ENCODE measurements at regions not wholly inside any gene's neighbourhood (a gene's known extent, or its start where the extent isn't known, plus 50 kb on each side); places are given as distances from the start of the nearest gene placed in this dataset.

- no peak for DNase-seq (ENCODE audit: extremely low read depth, low read depth)
- TF ChIP-seq, protein P1, sequence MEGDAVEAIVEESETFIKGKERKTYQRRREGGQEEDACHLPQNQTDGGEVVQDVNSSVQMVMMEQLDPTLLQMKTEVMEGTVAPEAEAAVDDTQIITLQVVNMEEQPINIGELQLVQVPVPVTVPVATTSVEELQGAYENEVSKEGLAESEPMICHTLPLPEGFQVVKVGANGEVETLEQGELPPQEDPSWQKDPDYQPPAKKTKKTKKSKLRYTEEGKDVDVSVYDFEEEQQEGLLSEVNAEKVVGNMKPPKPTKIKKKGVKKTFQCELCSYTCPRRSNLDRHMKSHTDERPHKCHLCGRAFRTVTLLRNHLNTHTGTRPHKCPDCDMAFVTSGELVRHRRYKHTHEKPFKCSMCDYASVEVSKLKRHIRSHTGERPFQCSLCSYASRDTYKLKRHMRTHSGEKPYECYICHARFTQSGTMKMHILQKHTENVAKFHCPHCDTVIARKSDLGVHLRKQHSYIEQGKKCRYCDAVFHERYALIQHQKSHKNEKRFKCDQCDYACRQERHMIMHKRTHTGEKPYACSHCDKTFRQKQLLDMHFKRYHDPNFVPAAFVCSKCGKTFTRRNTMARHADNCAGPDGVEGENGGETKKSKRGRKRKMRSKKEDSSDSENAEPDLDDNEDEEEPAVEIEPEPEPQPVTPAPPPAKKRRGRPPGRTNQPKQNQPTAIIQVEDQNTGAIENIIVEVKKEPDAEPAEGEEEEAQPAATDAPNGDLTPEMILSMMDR (IDR thresholded peaks at IDR 0.05; ENCODE audit: low read depth, low read length): no peak
Observed at GRCh38 chr4:163620738-163621137, 126.2 kb downstream of the TMA16 start.

- TF ChIP-seq, protein P1 (IDR thresholded peaks at IDR 0.05; ENCODE audit: low read depth, low read length): no peak
- no peak for DNase-seq (ENCODE audit: extremely low read depth, low read depth)
Observed at GRCh38 chr4:163621821-163622220, 127.3 kb downstream of the TMA16 start.

DNA sequence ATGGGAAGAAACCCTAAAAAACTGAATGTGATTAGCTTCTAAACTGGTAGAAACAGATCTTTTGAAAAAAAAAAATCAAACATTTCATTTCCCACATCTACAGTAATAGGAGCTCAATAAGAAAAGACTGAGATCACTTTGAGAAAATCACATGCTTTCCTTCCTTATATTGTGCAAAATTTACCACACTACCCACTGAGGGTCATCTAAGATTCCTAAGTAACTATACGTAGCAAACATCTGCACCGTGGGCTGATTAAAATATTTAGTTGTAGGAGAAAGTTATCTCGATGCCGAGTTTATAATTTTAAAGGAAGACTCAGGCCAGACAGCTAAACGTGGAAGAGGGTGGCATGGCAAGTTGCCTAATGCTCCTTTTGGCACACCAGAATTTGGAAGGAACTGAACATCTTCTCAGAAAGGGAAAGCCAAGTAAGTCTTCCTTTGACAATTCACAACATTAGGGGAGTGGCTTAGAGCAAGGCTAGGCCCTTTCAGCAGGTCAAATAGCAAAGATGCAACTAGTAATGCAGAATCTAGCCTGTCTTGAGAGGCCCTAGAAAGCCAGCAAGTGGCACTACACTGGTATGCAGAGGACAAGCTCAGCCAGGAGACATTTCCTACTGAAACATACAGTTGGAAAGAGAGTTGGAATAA, 128.0 kb downstream of the TMA16 start:
- no peak for DNase-seq (ENCODE audit: extremely low read depth, low read depth)
- TF ChIP-seq, protein P1 (IDR thresholded peaks at IDR 0.05; ENCODE audit: low read depth, low read length): no peak

- TF ChIP-seq, protein P1 (IDR thresholded peaks at IDR 0.05; ENCODE audit: low read depth, low read length): no peak
- no peak for DNase-seq (ENCODE audit: extremely low read depth, low read depth)
Observed at GRCh38 chr4:163623787-163624186, 129.3 kb downstream of the TMA16 start.

GRCh38 chr4:163624727-163625126, 130.2 kb downstream of the TMA16 start:
- DNase-seq (ENCODE audit: extremely low read depth, low read depth): no peak
- TF ChIP-seq, protein P1 (IDR thresholded peaks at IDR 0.05; ENCODE audit: low read depth, low read length): no peak

DNA sequence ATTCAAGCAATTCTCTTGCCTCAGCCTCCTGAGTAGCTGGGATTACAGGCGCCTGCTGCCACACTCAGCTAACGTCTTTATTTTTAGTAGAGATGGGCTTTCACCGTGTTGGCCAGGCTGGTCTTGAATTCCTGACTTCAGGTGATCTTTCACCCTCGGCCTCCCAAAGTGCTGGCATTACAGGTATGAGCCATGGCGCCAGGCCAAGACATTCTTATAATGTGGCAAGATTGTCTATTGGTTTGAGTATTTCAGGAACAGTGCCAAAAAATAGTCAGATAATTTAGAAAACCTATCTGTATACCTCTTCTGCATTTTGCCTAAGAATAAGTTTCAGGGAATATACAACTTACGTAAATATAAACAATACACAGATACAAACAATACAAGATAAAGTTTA, 136.8 kb downstream of the TMA16 start:
- DNase-seq (ENCODE audit: extremely low read depth, low read depth): no peak
- TF ChIP-seq, protein P1 (IDR thresholded peaks at IDR 0.05; ENCODE audit: low read depth, low read length): no peak

DNA sequence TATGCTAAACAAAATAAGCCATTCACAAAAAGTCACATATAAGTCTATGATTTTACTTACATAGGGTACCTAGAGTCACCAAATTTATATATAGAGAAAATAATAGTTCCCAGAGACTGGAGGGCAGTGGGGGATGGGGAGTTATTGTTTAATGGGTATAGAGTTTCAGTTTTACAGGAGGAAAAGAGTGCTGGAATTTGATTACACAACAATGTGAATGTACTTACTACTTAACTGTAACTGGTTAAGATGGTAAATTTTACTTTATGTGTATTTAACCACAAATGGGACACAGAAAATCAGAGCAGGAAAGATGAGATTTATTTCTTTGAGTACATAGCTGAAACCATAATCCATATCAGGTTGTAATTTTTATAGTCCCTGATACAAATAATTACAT, 144.4 kb downstream of the TMA16 start:
- no peak for DNase-seq (ENCODE audit: extremely low read depth, low read depth)
- TF ChIP-seq, protein P1 (IDR thresholded peaks at IDR 0.05; ENCODE audit: low read depth, low read length): no peak

All from AG09319 (cell line).